ENCODE measurements at regions not wholly inside any gene's neighbourhood (a gene's known extent, or its start where the extent isn't known, plus 50 kb on each side); places are given as distances from the start of the nearest gene placed in this dataset.

- TF ChIP-seq CTCF (IDR thresholded peaks at IDR 0.05; ENCODE audit: low read depth, low read length, poor library complexity, severe bottlenecking): no peak
- no peak for TF ChIP-seq EZH2phosphoT487 (IDR thresholded peaks at IDR 0.05; ENCODE audit: borderline replicate concordance, low read length)
Measured at GRCh38 chr10:8312781-8313180, 258.3 kb downstream of the GATA3 start.

Data from DOHH2 (cell line).